ENCODE measurements at regions not wholly inside any gene's neighbourhood (a gene's known extent, or its start where the extent isn't known, plus 50 kb on each side); places are given as distances from the start of the nearest gene placed in this dataset.

DNA sequence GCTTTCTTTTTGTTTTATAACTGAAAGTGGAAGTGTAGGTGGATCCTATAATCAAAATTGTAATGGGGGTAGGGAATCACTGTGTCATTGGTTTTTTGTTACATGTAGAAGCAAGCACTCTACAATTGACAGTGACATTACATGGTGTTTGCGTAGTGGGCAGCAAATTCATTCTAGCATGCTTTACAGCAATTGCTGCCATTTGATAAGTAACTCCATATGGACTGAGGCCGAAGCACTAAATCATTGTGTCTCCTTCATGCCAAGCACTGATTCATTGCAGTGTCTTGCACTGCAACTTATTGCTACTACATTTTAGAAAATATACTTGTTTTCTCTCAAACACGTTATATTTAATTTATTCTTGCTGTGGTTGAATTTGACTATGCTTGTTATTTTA lies 933.9 kb downstream of the NSUN3 start:
- no peak for TF ChIP-seq ZNF398 (tag by site-specific recombination; IDR thresholded peaks at IDR 0.05)
- TF ChIP-seq, protein P1, sequence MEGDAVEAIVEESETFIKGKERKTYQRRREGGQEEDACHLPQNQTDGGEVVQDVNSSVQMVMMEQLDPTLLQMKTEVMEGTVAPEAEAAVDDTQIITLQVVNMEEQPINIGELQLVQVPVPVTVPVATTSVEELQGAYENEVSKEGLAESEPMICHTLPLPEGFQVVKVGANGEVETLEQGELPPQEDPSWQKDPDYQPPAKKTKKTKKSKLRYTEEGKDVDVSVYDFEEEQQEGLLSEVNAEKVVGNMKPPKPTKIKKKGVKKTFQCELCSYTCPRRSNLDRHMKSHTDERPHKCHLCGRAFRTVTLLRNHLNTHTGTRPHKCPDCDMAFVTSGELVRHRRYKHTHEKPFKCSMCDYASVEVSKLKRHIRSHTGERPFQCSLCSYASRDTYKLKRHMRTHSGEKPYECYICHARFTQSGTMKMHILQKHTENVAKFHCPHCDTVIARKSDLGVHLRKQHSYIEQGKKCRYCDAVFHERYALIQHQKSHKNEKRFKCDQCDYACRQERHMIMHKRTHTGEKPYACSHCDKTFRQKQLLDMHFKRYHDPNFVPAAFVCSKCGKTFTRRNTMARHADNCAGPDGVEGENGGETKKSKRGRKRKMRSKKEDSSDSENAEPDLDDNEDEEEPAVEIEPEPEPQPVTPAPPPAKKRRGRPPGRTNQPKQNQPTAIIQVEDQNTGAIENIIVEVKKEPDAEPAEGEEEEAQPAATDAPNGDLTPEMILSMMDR (tag by site-specific recombination; IDR thresholded peaks at IDR 0.05) = no peak

Data from HEK293 (cell line).